Head of caudate nucleus (tissue), 42 donors: ENCODE measurements at regions not wholly inside any gene's neighbourhood (a gene's known extent, or its start where the extent isn't known, plus 50 kb on each side); places are given as distances from the start of the nearest gene placed in this dataset.

Experiments
- DNase-seq, 42 donors: peaks; one replicate each; pipeline versions ENCODE4 v3.0.0 to v3.0.0-alpha.2; 2020 to 2021; ENCODE audit warnings: mixed read lengths in 7 of 42
- intact Hi-C: fragments of 100-400 bp; cut with DNase I; formaldehyde crosslinking; loops from one replicate; pipeline ENCODE4 v1.15.0; 2022

- no peak for DNase-seq
- intact Hi-C loops = no loop called here
Observed at GRCh38 chr10:4673279-4674040, 152.5 kb upstream of the AKR1E2 start.

- intact Hi-C loops = no loop called here
Observed at GRCh38 chr10:4672201-4672600, 153.8 kb upstream of the AKR1E2 start.

GRCh38 chr10:4671451-4672145 is 154.4 kb upstream of the AKR1E2 start:
- intact Hi-C loops = no loop called here

More at GRCh38 chr10:4672201-4672600, 153.8 kb upstream of the AKR1E2 start:
- DNase-seq = no peak

GRCh38 chr10:4670737-4671136 is 155.3 kb upstream of the AKR1E2 start:
- intact Hi-C loops = no loop called here
- DNase-seq = no peak

More at GRCh38 chr10:4671451-4672145, 154.4 kb upstream of the AKR1E2 start:
- DNase-seq = no peak

GRCh38 chr10:4669585-4669984 is 156.4 kb upstream of the AKR1E2 start:
- DNase-seq = no peak
- intact Hi-C loops = no loop called here

GRCh38 chr10:4663162-4663992 is 162.6 kb upstream of the AKR1E2 start:
- intact Hi-C loops = no loop called here
- peak in 4 of 42 donors; percentile 6 to 47 (median 15) for DNase-seq

GRCh38 chr10:4662576-4663161 is 163.3 kb upstream of the AKR1E2 start:
- intact Hi-C loops = no loop called here
- DNase-seq = no peak

GRCh38 chr10:4661511-4662255 is 164.3 kb upstream of the AKR1E2 start:
- no peak for DNase-seq

GRCh38 chr10:4658777-4659176 is 167.2 kb upstream of the AKR1E2 start:
- intact Hi-C loops = loop anchor here (5.0 kb wide), 1 partner anchor 1421 kb away; no protein-coding TSS in a partner anchor
- DNase-seq = peak in 2 of 42 donors; percentile 7 to 28

More at GRCh38 chr10:4661511-4662255, 164.3 kb upstream of the AKR1E2 start:
- intact Hi-C loops = no loop called here

- DNase-seq = peak; percentile 9 to 81 (median 50)
- intact Hi-C loops = loop anchor here (5.0 kb wide), 1 partner anchor 1419 kb away; no protein-coding TSS in a partner anchor
Observed at GRCh38 chr10:4656576-4657194, 169.3 kb upstream of the AKR1E2 start.

GRCh38 chr10:4655879-4656278 is 170.1 kb upstream of the AKR1E2 start:
- intact Hi-C loops = loop anchor here (5.0 kb wide), 1 partner anchor 1419 kb away; no protein-coding TSS in a partner anchor
- no peak for DNase-seq

- intact Hi-C loops = loop anchor here (5.0 kb wide), 1 partner anchor 1418 kb away; no protein-coding TSS in a partner anchor
- no peak for DNase-seq
Observed at GRCh38 chr10:4655406-4655805, 170.6 kb upstream of the AKR1E2 start.

GRCh38 chr10:4654496-4654895 is 171.5 kb upstream of the AKR1E2 start:
- DNase-seq = no peak
- intact Hi-C loops = no loop called here

GRCh38 chr10:4653160-4653559 is 172.8 kb upstream of the AKR1E2 start:
- intact Hi-C loops = no loop called here
- no peak for DNase-seq

- intact Hi-C loops = no loop called here
Observed at GRCh38 chr10:4652111-4653010, 173.6 kb upstream of the AKR1E2 start.

GRCh38 chr10:4651404-4652037 is 174.5 kb upstream of the AKR1E2 start:
- intact Hi-C loops = no loop called here
- no peak for DNase-seq

More at GRCh38 chr10:4652111-4653010, 173.6 kb upstream of the AKR1E2 start:
- no peak for DNase-seq
